ENCODE measurements at regions not wholly inside any gene's neighbourhood (a gene's known extent, or its start where the extent isn't known, plus 50 kb on each side); places are given as distances from the start of the nearest gene placed in this dataset.

- ChIA-PET CTCF (no interaction called here), POLR2A (no interaction called here)
- H3K4me3 Mint-ChIP-seq: no peak overlapping the region
- H3K36me3 ChIP-seq (replicated peaks in 1 of 2; ENCODE audit: control extremely low read depth in 1 of 2, control insufficient read depth in 1 of 2, extremely low read depth in 1 of 2, insufficient read depth in 2 of 2, low read length in 1 of 2): no peaks in the 10 kb centered on the region
- H3K9ac ChIP-seq (ENCODE audit: low read length): no peak overlapping the region
- no peak overlapping the region for H3K4me3 ChIP-seq (ENCODE audit: control extremely low read depth in 1 of 5, extremely low read depth in 1 of 5, insufficient read depth in 1 of 5, low read depth in 2 of 5, low read length in 4 of 5)
- H3K4me1 Mint-ChIP-seq: no peaks in the 10 kb centered on the region
- H3K27me3 ChIP-seq (replicated peaks in 1 of 4; ENCODE audit: control extremely low read depth in 1 of 4, control insufficient read depth in 3 of 4, insufficient read depth in 4 of 4, low read length in 3 of 4): no peaks in the 10 kb centered on the region
- H3K9me3 ChIP-seq (ENCODE audit: control extremely low read depth in 1 of 3, control insufficient read depth in 2 of 3, insufficient read depth in 1 of 3, low read length in 2 of 3): peaks cover 0 to 4% (median 0%) of the 10 kb centered on the region in 3 donors
- no peak overlapping the region for H3K27ac Mint-ChIP-seq
- no peak overlapping the region for H2AFZ ChIP-seq (ENCODE audit: insufficient read depth, low read depth, low read length, poor library complexity, severe bottlenecking)
- ATAC-seq (ENCODE audit: low read depth) (no peak), DNase-seq (no peak)
- no peaks in the 10 kb centered on the region for H3K4me1 ChIP-seq (ENCODE audit: control insufficient read depth in 2 of 2, insufficient read depth in 2 of 2, low read length in 2 of 2)
- no peak overlapping the region for H3K27ac ChIP-seq (ENCODE audit: low read length in 2 of 2)
- H4K20me1 ChIP-seq (ENCODE audit: control insufficient read depth, insufficient read depth, low read length, poor library complexity, severe bottlenecking): no peaks in the 10 kb centered on the region
- no peaks in the 10 kb centered on the region for H3K79me2 ChIP-seq (ENCODE audit: control insufficient read depth, insufficient read depth, low read length)
- no peaks in the 10 kb centered on the region for H3K9me3 Mint-ChIP-seq (ENCODE audit: insufficient read depth)
- TF ChIP-seq EZH2 (IDR thresholded peaks at IDR 0.05; ENCODE audit: borderline replicate concordance, insufficient read depth, low read depth, low read length, poor library complexity, severe bottlenecking) (no peak), CTCF (IDR thresholded peaks at IDR 0.05) (no peak)
- 88% methylated on average over 2 of the region's 3 CpGs for WGBS (ENCODE audit: insufficient coverage)
- H3K27me3 Mint-ChIP-seq: peaks cover 8% of the 10 kb centered on the region
- no peak overlapping the region for H3K4me2 ChIP-seq (replicated peaks; ENCODE audit: low read depth, low read length, poor library complexity, severe bottlenecking)
- intact Hi-C loops (cut with micrococcal nuclease): no loop called here
These were observed 62.2 kb upstream of the HEPHL1 start for GRCh38 chr11:93958991-93959390.

- H4K20me1 ChIP-seq (ENCODE audit: control insufficient read depth, insufficient read depth, low read length, poor library complexity, severe bottlenecking): no peaks in the 10 kb centered on the region
- no peaks in the 10 kb centered on the region for H3K9me3 Mint-ChIP-seq (ENCODE audit: insufficient read depth)
- no peaks in the 10 kb centered on the region for H3K36me3 ChIP-seq (replicated peaks in 1 of 2; ENCODE audit: control extremely low read depth in 1 of 2, control insufficient read depth in 1 of 2, extremely low read depth in 1 of 2, insufficient read depth in 2 of 2, low read length in 1 of 2)
- H3K27ac Mint-ChIP-seq: no peak overlapping the region
- no peak overlapping the region for H2AFZ ChIP-seq (ENCODE audit: insufficient read depth, low read depth, low read length, poor library complexity, severe bottlenecking)
- WGBS (ENCODE audit: insufficient coverage): 70% methylated on average over 3 of the region's 5 CpGs
- no peaks in the 10 kb centered on the region for H3K4me1 Mint-ChIP-seq
- H3K9me3 ChIP-seq (ENCODE audit: control extremely low read depth in 1 of 3, control insufficient read depth in 2 of 3, insufficient read depth in 1 of 3, low read length in 2 of 3): peaks cover 0 to 4% (median 0%) of the 10 kb centered on the region in 3 donors
- no peak for DNase-seq
- CTCF ChIA-PET: no interaction called here
- H3K4me1 ChIP-seq (ENCODE audit: control insufficient read depth in 2 of 2, insufficient read depth in 2 of 2, low read length in 2 of 2): no peaks in the 10 kb centered on the region
- no peak for TF ChIP-seq CTCF (IDR thresholded peaks at IDR 0.05)
- no peak for TF ChIP-seq EZH2 (IDR thresholded peaks at IDR 0.05; ENCODE audit: borderline replicate concordance, insufficient read depth, low read depth, low read length, poor library complexity, severe bottlenecking)
- H3K4me2 ChIP-seq (replicated peaks; ENCODE audit: low read depth, low read length, poor library complexity, severe bottlenecking): no peak overlapping the region
- H3K4me3 Mint-ChIP-seq: no peak overlapping the region
- H3K27me3 ChIP-seq (replicated peaks in 1 of 4; ENCODE audit: control extremely low read depth in 1 of 4, control insufficient read depth in 3 of 4, insufficient read depth in 4 of 4, low read length in 3 of 4): no peaks in the 10 kb centered on the region
- ATAC-seq (ENCODE audit: low read depth): no peak
- intact Hi-C loops (cut with micrococcal nuclease): no loop called here
- H3K27me3 Mint-ChIP-seq: peaks cover 7% of the 10 kb centered on the region
- H3K4me3 ChIP-seq (ENCODE audit: control extremely low read depth in 1 of 5, extremely low read depth in 1 of 5, insufficient read depth in 1 of 5, low read depth in 2 of 5, low read length in 4 of 5): no peak overlapping the region
- H3K27ac ChIP-seq (ENCODE audit: low read length in 2 of 2): no peak overlapping the region
- H3K79me2 ChIP-seq (ENCODE audit: control insufficient read depth, insufficient read depth, low read length): no peaks in the 10 kb centered on the region
- POLR2A ChIA-PET: no interaction called here
- no peak overlapping the region for H3K9ac ChIP-seq (ENCODE audit: low read length)
These were observed 61.5 kb upstream of the HEPHL1 start for GRCh38 chr11:93959663-93960062.

All from B cell (primary cell).